Upper lobe of right lung (tissue), 1 donor: ENCODE measurements at regions not wholly inside any gene's neighbourhood (a gene's known extent, or its start where the extent isn't known, plus 50 kb on each side); places are given as distances from the start of the nearest gene placed in this dataset.

Source experiments
- ATAC-seq: fragments of 200-7000 bp; cut with Tn5 transposase; one replicate; pipeline ENCODE4 v1.9.1; 2020; ENCODE audit warnings: mild to moderate bottlenecking, moderate library complexity
- DNase-seq: peaks from one replicate; pipeline ENCODE4 v3.0.0-alpha.2; 2020
- H3K27ac ChIP-seq: fragments of 200-600 bp; one replicate; pipeline ENCODE4 v1.8.0; 2022
- H3K27me3 ChIP-seq: fragments of 200-600 bp; one replicate; pipeline ENCODE4 v1.8.0; 2022; ENCODE audit warnings: mild to moderate bottlenecking
- H3K36me3 ChIP-seq: fragments of 200-600 bp; one replicate; pipeline ENCODE4 v1.8.0; 2022
- H3K4me1 ChIP-seq: fragments of 200-600 bp; one replicate; pipeline ENCODE4 v1.8.0; 2022
- H3K4me3 ChIP-seq: fragments of 200-600 bp; one replicate; pipeline ENCODE4 v1.8.0; 2022; ENCODE audit warnings: mild to moderate bottlenecking
- H3K9me3 ChIP-seq: fragments of 200-600 bp; one replicate; pipeline ENCODE4 v1.8.0; 2022
- CTCF ChIP-seq: fragments of 200-600 bp; IDR thresholded peaks from one replicate; pipeline ENCODE4 v1.8.0; 2022; ENCODE audit warnings: antibody characterized with exemption
- intact Hi-C: fragments of 100-400 bp; cut with DNase I; formaldehyde crosslinking; loops from one replicate; pipeline ENCODE4 v1.11.0; 2022
- donor health status: DM: no; HTN: yes; CAD: no; lungs with severe emphysema.

GRCh38 chr3:116939091-116939490 lies 229.5 kb downstream of the TUSC7 start:
- DNase-seq (no peak), ATAC-seq (no peak)
- H3K4me3 ChIP-seq = no peak overlapping the region
- H3K27ac ChIP-seq = no peak overlapping the region
- no peaks in the 10 kb centered on the region for H3K36me3 ChIP-seq
- H3K27me3 ChIP-seq = no peaks in the 10 kb centered on the region
- H3K4me1 ChIP-seq = no peaks in the 10 kb centered on the region
- no peak for TF ChIP-seq CTCF
- intact Hi-C loops = no loop called here
- no peaks in the 10 kb centered on the region for H3K9me3 ChIP-seq

DNA sequence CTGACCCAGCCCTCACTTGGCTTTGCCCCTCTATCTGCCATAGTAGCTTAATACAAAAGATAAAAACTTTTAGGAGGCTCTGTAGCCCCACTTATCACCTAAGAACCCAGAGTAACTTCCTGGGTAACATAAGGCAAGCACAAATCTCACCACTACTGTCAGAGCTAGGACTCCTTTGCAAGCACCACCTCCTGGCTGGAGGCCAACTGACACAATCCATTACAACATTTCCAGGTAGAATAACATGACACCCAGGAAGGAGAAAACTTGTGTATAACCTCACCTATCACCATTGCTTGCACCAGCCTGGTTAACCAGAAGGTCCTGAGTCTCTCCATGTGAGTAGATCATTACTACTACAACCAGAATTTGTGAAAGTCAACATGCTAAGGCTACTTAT lies 230.0 kb downstream of the TUSC7 start:
- intact Hi-C loops = no loop called here
- no peak overlapping the region for H3K27ac ChIP-seq
- no peak for TF ChIP-seq CTCF
- H3K27me3 ChIP-seq = no peaks in the 10 kb centered on the region
- DNase-seq (no peak), ATAC-seq (no peak)
- no peaks in the 10 kb centered on the region for H3K9me3 ChIP-seq
- no peak overlapping the region for H3K4me3 ChIP-seq
- H3K4me1 ChIP-seq = no peaks in the 10 kb centered on the region
- H3K36me3 ChIP-seq = no peaks in the 10 kb centered on the region

- H3K36me3 ChIP-seq = no peaks in the 10 kb centered on the region
- no peak for TF ChIP-seq CTCF
- no peaks in the 10 kb centered on the region for H3K4me1 ChIP-seq
- no peak for ATAC-seq
- no peaks in the 10 kb centered on the region for H3K27me3 ChIP-seq
- no peak for DNase-seq
- intact Hi-C loops = no loop called here
- no peak overlapping the region for H3K27ac ChIP-seq
- no peak overlapping the region for H3K4me3 ChIP-seq
- H3K9me3 ChIP-seq = no peaks in the 10 kb centered on the region
Measured at GRCh38 chr3:116940719-116941118, 231.1 kb downstream of the TUSC7 start.

GRCh38 chr3:116946376-116946775 lies 236.8 kb downstream of the TUSC7 start:
- ATAC-seq = no peak
- Histone ChIP-seq H3K36me3 (no peaks in the 10 kb centered on the region), H3K27ac (no peak overlapping the region), H3K4me1 (no peaks in the 10 kb centered on the region), H3K27me3 (no peaks in the 10 kb centered on the region), H3K9me3 (no peaks in the 10 kb centered on the region), H3K4me3 (no peak overlapping the region)
- no peak for TF ChIP-seq CTCF
- intact Hi-C loops = no loop called here
- no peak for DNase-seq

DNA sequence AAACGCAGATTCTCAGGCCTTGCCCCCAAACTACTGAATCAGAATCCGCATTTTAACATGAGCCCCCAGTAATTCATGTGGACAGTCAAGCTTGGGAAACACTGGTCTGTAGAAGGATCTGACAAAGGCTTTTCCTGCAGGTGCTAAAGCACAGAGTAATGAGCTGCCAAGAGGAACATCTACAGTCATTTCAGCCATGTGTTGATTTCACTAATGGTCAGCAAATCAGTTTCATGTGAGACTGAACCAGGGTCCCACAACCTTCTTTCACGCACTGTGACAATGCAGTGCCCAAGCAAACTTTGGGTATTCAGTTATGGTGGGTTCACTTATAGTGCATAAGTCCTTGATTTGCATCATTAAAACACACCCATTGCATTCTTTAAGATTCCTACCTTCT lies 237.6 kb downstream of the TUSC7 start:
- H3K27me3 ChIP-seq = no peaks in the 10 kb centered on the region
- H3K4me1 ChIP-seq = no peaks in the 10 kb centered on the region
- DNase-seq = no peak
- no peak overlapping the region for H3K27ac ChIP-seq
- no peak for TF ChIP-seq CTCF
- ATAC-seq = no peak
- H3K9me3 ChIP-seq = no peaks in the 10 kb centered on the region
- no peaks in the 10 kb centered on the region for H3K36me3 ChIP-seq
- H3K4me3 ChIP-seq = no peak overlapping the region
- intact Hi-C loops = no loop called here

GRCh38 chr3:116947809-116948208 lies 238.2 kb downstream of the TUSC7 start:
- intact Hi-C loops = no loop called here
- TF ChIP-seq CTCF = no peak
- ATAC-seq (no peak), DNase-seq (no peak)
- Histone ChIP-seq H3K36me3 (no peaks in the 10 kb centered on the region), H3K27me3 (no peaks in the 10 kb centered on the region), H3K4me1 (no peaks in the 10 kb centered on the region), H3K27ac (no peak overlapping the region), H3K9me3 (no peaks in the 10 kb centered on the region), H3K4me3 (no peak overlapping the region)
